COLO829 (cell line): ENCODE measurements at regions not wholly inside any gene's neighbourhood (a gene's known extent, or its start where the extent isn't known, plus 50 kb on each side); places are given as distances from the start of the nearest gene placed in this dataset.
A peak's percentile ranks its signal among the peaks of the same experiment; 100 is the strongest.

Experiments used
- DNase-seq: peaks from one replicate; pipeline ENCODE4 v3.0.0; 2012; ENCODE audit warnings: low spot score

- no peak for DNase-seq
Observed at GRCh38 chr13:34416971-34417380, 525.1 kb upstream of the NBEA start.

- DNase-seq: no peak
Observed at GRCh38 chr13:34417896-34418295, 524.2 kb upstream of the NBEA start.

GRCh38 chr13:34419025-34419424 lies 523.0 kb upstream of the NBEA start:
- DNase-seq: no peak

- DNase-seq: no peak
Observed at GRCh38 chr13:34419755-34420154, 522.3 kb upstream of the NBEA start.

GRCh38 chr13:34420702-34421346 lies 521.2 kb upstream of the NBEA start:
- DNase-seq: no peak

- no peak for DNase-seq
Observed at GRCh38 chr13:34421347-34421719, 520.7 kb upstream of the NBEA start.

GRCh38 chr13:34421858-34422475 lies 520.1 kb upstream of the NBEA start:
- DNase-seq: no peak

- DNase-seq: no peak
Observed at GRCh38 chr13:34422956-34423355, 519.1 kb upstream of the NBEA start.

- DNase-seq: no peak
Observed at GRCh38 chr13:34425327-34425949, 516.6 kb upstream of the NBEA start.

- no peak for DNase-seq
Observed at GRCh38 chr13:34428911-34429310, 513.2 kb upstream of the NBEA start.

GRCh38 chr13:34430294-34430693 lies 511.8 kb upstream of the NBEA start:
- no peak for DNase-seq

GRCh38 chr13:34431827-34432581 lies 510.1 kb upstream of the NBEA start:
- DNase-seq: no peak

GRCh38 chr13:34435338-34435737 lies 506.7 kb upstream of the NBEA start:
- DNase-seq: peak; percentile 17

GRCh38 chr13:34437873-34438272 lies 504.2 kb upstream of the NBEA start:
- DNase-seq: no peak

GRCh38 chr13:34452831-34453230 lies 489.2 kb upstream of the NBEA start:
- no peak for DNase-seq

GRCh38 chr13:34458756-34459715 lies 483.0 kb upstream of the NBEA start:
- DNase-seq: no peak

- DNase-seq: no peak
Observed at GRCh38 chr13:34459856-34460255, 482.2 kb upstream of the NBEA start.

- peak; percentile 46 for DNase-seq
Observed at GRCh38 chr13:34462843-34463242, 479.2 kb upstream of the NBEA start.

GRCh38 chr13:34464011-34464410 lies 478.1 kb upstream of the NBEA start:
- no peak for DNase-seq

GRCh38 chr13:34465423-34465922 lies 476.6 kb upstream of the NBEA start:
- no peak for DNase-seq

GRCh38 chr13:34466301-34466700 lies 475.8 kb upstream of the NBEA start:
- no peak for DNase-seq
